ENCODE measurements at regions not wholly inside any gene's neighbourhood (a gene's known extent, or its start where the extent isn't known, plus 50 kb on each side); places are given as distances from the start of the nearest gene placed in this dataset.
"Not testable (repeated sequence)": the region's sequence is repeated elsewhere in the genome, so short reads cannot be mapped to it uniquely, and the experiment has no call there.

- no peak overlapping the region for H3K27ac ChIP-seq
- no peak overlapping the region for H3K4me3 ChIP-seq
- no peaks in the 10 kb centered on the region for H3K36me3 ChIP-seq
- peaks cover 0 to 5% (median 0%) of the 10 kb centered on the region in 4 donors for H3K4me1 ChIP-seq
- TF ChIP-seq EP300 (IDR thresholded peaks at IDR 0.05) = no peak
- H3K27me3 ChIP-seq = no peaks in the 10 kb centered on the region
- no peaks in the 10 kb centered on the region for H3K9me3 ChIP-seq
- WGBS, 2 donors = 86 to 95% methylated on average over 4 of the region's 4 CpGs
- DNase-seq (ENCODE audit: low spot score in 2 of 2) = no peak
These were observed 213.8 kb upstream of the ZNF608 start for GRCh38 chr5:124960266-124960665.

- Histone ChIP-seq H3K27me3 (no peaks in the 10 kb centered on the region), H3K4me1 (peaks cover 0 to 5% (median 0%) of the 10 kb centered on the region in 4 donors), H3K9me3 (no peaks in the 10 kb centered on the region), H3K36me3 (no peaks in the 10 kb centered on the region), H3K27ac (no peak overlapping the region), H3K4me3 (no peak overlapping the region)
- 76 to 77% methylated on average over 4 of the region's 4 CpGs for whole genome bisulfite sequencing, 2 donors
- TF ChIP-seq POLR2A (IDR thresholded peaks at IDR 0.05) = no peak
- no peak for TF ChIP-seq CTCF (IDR thresholded peaks at IDR 0.05)
- no peak for TF ChIP-seq EP300 (IDR thresholded peaks at IDR 0.05)
- no peak for DNase-seq (ENCODE audit: low spot score in 2 of 2)
These were observed 215.1 kb upstream of the ZNF608 start for GRCh38 chr5:124961521-124961920.

- Histone ChIP-seq H3K4me1 (peaks cover 0 to 5% (median 0%) of the 10 kb centered on the region in 4 donors), H3K9me3 (no peaks in the 10 kb centered on the region), H3K27me3 (no peaks in the 10 kb centered on the region), H3K27ac (no peak overlapping the region), H3K4me3 (no peak overlapping the region), H3K36me3 (no peaks in the 10 kb centered on the region)
- no peak for DNase-seq (ENCODE audit: low spot score in 2 of 2)
- WGBS, 2 donors = 64 to 77% methylated on average over 3 of the region's 3 CpGs
- TF ChIP-seq CTCF (IDR thresholded peaks at IDR 0.05) (no peak), POLR2A (IDR thresholded peaks at IDR 0.05) (no peak), EP300 (IDR thresholded peaks at IDR 0.05) (no peak)
These were observed 215.7 kb upstream of the ZNF608 start for GRCh38 chr5:124962111-124962510.

GRCh38 chr5:124962735-124963134 is 216.3 kb upstream of the ZNF608 start:
- H3K27me3 ChIP-seq = no peaks in the 10 kb centered on the region
- WGBS, 2 donors = 85 to 92% methylated on average over 6 of the region's 6 CpGs
- no peak overlapping the region for H3K27ac ChIP-seq
- no peaks in the 10 kb centered on the region for H3K36me3 ChIP-seq
- no peak for DNase-seq (ENCODE audit: low spot score in 2 of 2)
- no peaks in the 10 kb centered on the region for H3K9me3 ChIP-seq
- TF ChIP-seq EP300 (IDR thresholded peaks at IDR 0.05) (no peak), POLR2A (IDR thresholded peaks at IDR 0.05) (no peak), CTCF (IDR thresholded peaks at IDR 0.05) (no peak)
- no peak overlapping the region for H3K4me3 ChIP-seq
- peaks cover 0 to 5% (median 0%) of the 10 kb centered on the region in 4 donors for H3K4me1 ChIP-seq

GRCh38 chr5:124963236-124963919 is 216.9 kb upstream of the ZNF608 start:
- no peak for TF ChIP-seq EP300 (IDR thresholded peaks at IDR 0.05)
- TF ChIP-seq POLR2A (IDR thresholded peaks at IDR 0.05) = no peak
- no peak for TF ChIP-seq CTCF (IDR thresholded peaks at IDR 0.05)
- 85% methylated on average over 14 of the region's 14 CpGs for WGBS, 2 donors
- DNase-seq (ENCODE audit: low spot score in 2 of 2) = no peak
- Histone ChIP-seq H3K27ac (no peak overlapping the region), H3K36me3 (no peaks in the 10 kb centered on the region), H3K27me3 (no peaks in the 10 kb centered on the region), H3K4me3 (no peak overlapping the region), H3K9me3 (no peaks in the 10 kb centered on the region), H3K4me1 (peaks cover 0 to 5% (median 0%) of the 10 kb centered on the region in 4 donors)

GRCh38 chr5:124966741-124967140 is 220.3 kb upstream of the ZNF608 start:
- H3K4me3 ChIP-seq; H3K27ac ChIP-seq; H3K4me1 ChIP-seq; DNase-seq (ENCODE audit: low spot score in 2 of 2); H3K36me3 ChIP-seq; H3K9me3 ChIP-seq; H3K27me3 ChIP-seq: not testable (repeated sequence)
- 85 to 86% methylated on average over 5 of the region's 5 CpGs for WGBS, 2 donors

- H3K36me3 ChIP-seq, H3K27ac ChIP-seq: not testable (repeated sequence)
These were observed 223.9 kb upstream of the ZNF608 start for GRCh38 chr5:124970381-124970780.

More at GRCh38 chr5:124970381-124970780, 223.9 kb upstream of the ZNF608 start:
- DNase-seq (ENCODE audit: low spot score in 2 of 2); H3K4me3 ChIP-seq; H3K27me3 ChIP-seq; H3K4me1 ChIP-seq; H3K9me3 ChIP-seq: not testable (repeated sequence)
- 78 to 90% methylated on average over 5 of the region's 5 CpGs for WGBS, 2 donors

Data from tibial nerve (tissue), 4 donors.